ENCODE measurements at regions not wholly inside any gene's neighbourhood (a gene's known extent, or its start where the extent isn't known, plus 50 kb on each side); places are given as distances from the start of the nearest gene placed in this dataset.

- no peak overlapping the region for H3K27ac ChIP-seq (ENCODE audit: poor library complexity, severe bottlenecking)
- H3K4me3 ChIP-seq (ENCODE audit: severe bottlenecking): no peak overlapping the region
- no peaks in the 10 kb centered on the region for H3K36me3 ChIP-seq (ENCODE audit: low read depth)
- H3K9me3 ChIP-seq (ENCODE audit: severe bottlenecking): no peaks in the 10 kb centered on the region
- H3K4me1 ChIP-seq (ENCODE audit: insufficient read depth, poor library complexity, severe bottlenecking): no peaks in the 10 kb centered on the region
- H3K27me3 ChIP-seq (ENCODE audit: insufficient read depth, poor library complexity, severe bottlenecking): no peaks in the 10 kb centered on the region
- TF ChIP-seq, protein P1, sequence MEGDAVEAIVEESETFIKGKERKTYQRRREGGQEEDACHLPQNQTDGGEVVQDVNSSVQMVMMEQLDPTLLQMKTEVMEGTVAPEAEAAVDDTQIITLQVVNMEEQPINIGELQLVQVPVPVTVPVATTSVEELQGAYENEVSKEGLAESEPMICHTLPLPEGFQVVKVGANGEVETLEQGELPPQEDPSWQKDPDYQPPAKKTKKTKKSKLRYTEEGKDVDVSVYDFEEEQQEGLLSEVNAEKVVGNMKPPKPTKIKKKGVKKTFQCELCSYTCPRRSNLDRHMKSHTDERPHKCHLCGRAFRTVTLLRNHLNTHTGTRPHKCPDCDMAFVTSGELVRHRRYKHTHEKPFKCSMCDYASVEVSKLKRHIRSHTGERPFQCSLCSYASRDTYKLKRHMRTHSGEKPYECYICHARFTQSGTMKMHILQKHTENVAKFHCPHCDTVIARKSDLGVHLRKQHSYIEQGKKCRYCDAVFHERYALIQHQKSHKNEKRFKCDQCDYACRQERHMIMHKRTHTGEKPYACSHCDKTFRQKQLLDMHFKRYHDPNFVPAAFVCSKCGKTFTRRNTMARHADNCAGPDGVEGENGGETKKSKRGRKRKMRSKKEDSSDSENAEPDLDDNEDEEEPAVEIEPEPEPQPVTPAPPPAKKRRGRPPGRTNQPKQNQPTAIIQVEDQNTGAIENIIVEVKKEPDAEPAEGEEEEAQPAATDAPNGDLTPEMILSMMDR (IDR thresholded peaks at IDR 0.05; ENCODE audit: poor library complexity, severe bottlenecking): no peak
- no peak for ATAC-seq (ENCODE audit: low read depth)
- no peak for DNase-seq (ENCODE audit: low spot score)
Measured at GRCh38 chr10:20601941-20602461, 295.1 kb downstream of the NEBL start.

- Histone ChIP-seq H3K9me3 (ENCODE audit: severe bottlenecking) (no peaks in the 10 kb centered on the region), H3K27ac (ENCODE audit: poor library complexity, severe bottlenecking) (no peak overlapping the region), H3K4me1 (ENCODE audit: insufficient read depth, poor library complexity, severe bottlenecking) (no peaks in the 10 kb centered on the region), H3K36me3 (ENCODE audit: low read depth) (no peaks in the 10 kb centered on the region), H3K27me3 (ENCODE audit: insufficient read depth, poor library complexity, severe bottlenecking) (no peaks in the 10 kb centered on the region), H3K4me3 (ENCODE audit: severe bottlenecking) (no peak overlapping the region)
- ATAC-seq (ENCODE audit: low read depth) (peak; percentile 90), DNase-seq (ENCODE audit: low spot score) (peak; percentile 51)
- TF ChIP-seq, protein P1 (IDR thresholded peaks at IDR 0.05; ENCODE audit: poor library complexity, severe bottlenecking): no peak
Measured at GRCh38 chr10:20598590-20598989, 298.5 kb downstream of the NEBL start.

DNA sequence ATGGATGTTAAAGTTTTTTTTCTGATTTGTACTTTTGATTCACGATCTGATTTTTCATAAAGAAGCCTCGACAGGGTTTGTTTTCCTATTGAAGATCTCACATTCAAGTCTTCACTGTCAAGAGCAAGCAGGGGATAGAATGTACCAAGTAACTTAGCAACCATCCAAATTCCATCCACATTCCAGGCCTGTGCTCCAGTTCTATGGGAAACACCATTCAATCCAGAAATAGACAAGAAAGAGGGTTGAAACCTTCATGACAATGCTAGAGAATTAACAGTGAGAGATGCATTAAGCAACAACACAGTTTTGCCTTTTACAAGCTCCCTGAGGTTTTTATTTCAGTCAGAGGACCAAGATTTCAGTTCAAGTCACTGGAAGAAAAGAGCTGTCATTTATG, 300.2 kb downstream of the NEBL start:
- no peak for ATAC-seq (ENCODE audit: low read depth)
- no peak overlapping the region for H3K4me3 ChIP-seq (ENCODE audit: severe bottlenecking)
- TF ChIP-seq, protein P1 (IDR thresholded peaks at IDR 0.05; ENCODE audit: poor library complexity, severe bottlenecking): no peak
- H3K9me3 ChIP-seq (ENCODE audit: severe bottlenecking): no peaks in the 10 kb centered on the region
- no peak for DNase-seq (ENCODE audit: low spot score)
- no peaks in the 10 kb centered on the region for H3K36me3 ChIP-seq (ENCODE audit: low read depth)
- no peaks in the 10 kb centered on the region for H3K27me3 ChIP-seq (ENCODE audit: insufficient read depth, poor library complexity, severe bottlenecking)
- H3K27ac ChIP-seq (ENCODE audit: poor library complexity, severe bottlenecking): no peak overlapping the region
- no peaks in the 10 kb centered on the region for H3K4me1 ChIP-seq (ENCODE audit: insufficient read depth, poor library complexity, severe bottlenecking)

DNA sequence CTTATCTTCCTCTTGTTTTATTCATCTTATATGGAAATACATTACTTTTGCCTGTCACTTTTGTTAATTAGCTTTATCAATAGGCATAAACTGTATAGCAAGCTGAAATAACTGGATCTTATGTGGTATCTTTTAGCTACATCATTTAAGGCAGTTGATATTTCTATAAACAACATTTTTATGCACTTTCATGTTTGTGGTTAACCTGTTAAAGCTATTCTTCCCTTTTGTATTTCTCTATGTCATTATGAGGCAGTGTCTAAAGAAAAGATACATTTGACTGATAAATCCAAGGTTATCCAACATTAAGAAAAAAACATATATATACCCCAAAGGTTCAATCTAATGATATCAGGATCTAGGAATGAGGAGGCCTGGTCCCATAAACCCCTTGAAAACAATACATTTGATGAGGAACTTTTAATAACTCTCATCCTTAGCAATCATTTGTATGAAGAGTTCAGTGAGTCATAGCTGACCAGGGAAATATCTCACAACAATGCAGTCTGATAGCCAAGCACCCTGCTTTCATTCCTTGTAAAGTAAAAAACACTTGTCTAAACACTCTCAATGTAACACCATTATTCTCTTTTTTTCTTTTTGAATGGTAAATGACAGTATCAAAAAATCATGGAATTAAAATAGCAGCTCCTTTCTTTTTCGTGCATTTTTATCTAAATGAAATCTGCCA, 300.9 kb downstream of the NEBL start:
- no peak for ATAC-seq (ENCODE audit: low read depth)
- H3K9me3 ChIP-seq (ENCODE audit: severe bottlenecking): no peaks in the 10 kb centered on the region
- H3K27me3 ChIP-seq (ENCODE audit: insufficient read depth, poor library complexity, severe bottlenecking): no peaks in the 10 kb centered on the region
- no peak overlapping the region for H3K4me3 ChIP-seq (ENCODE audit: severe bottlenecking)
- TF ChIP-seq, protein P1 (IDR thresholded peaks at IDR 0.05; ENCODE audit: poor library complexity, severe bottlenecking): no peak
- no peak for DNase-seq (ENCODE audit: low spot score)
- H3K27ac ChIP-seq (ENCODE audit: poor library complexity, severe bottlenecking): no peak overlapping the region
- no peaks in the 10 kb centered on the region for H3K36me3 ChIP-seq (ENCODE audit: low read depth)
- no peaks in the 10 kb centered on the region for H3K4me1 ChIP-seq (ENCODE audit: insufficient read depth, poor library complexity, severe bottlenecking)

- no peaks in the 10 kb centered on the region for H3K27me3 ChIP-seq (ENCODE audit: insufficient read depth, poor library complexity, severe bottlenecking)
- H3K36me3 ChIP-seq (ENCODE audit: low read depth): no peaks in the 10 kb centered on the region
- TF ChIP-seq, protein P1 (IDR thresholded peaks at IDR 0.05; ENCODE audit: poor library complexity, severe bottlenecking): no peak
- H3K4me3 ChIP-seq (ENCODE audit: severe bottlenecking): no peak overlapping the region
- no peaks in the 10 kb centered on the region for H3K9me3 ChIP-seq (ENCODE audit: severe bottlenecking)
- no peak overlapping the region for H3K27ac ChIP-seq (ENCODE audit: poor library complexity, severe bottlenecking)
- ATAC-seq (ENCODE audit: low read depth) (no peak), DNase-seq (ENCODE audit: low spot score) (no peak)
- H3K4me1 ChIP-seq (ENCODE audit: insufficient read depth, poor library complexity, severe bottlenecking): no peaks in the 10 kb centered on the region
Measured at GRCh38 chr10:20593649-20594048, 303.5 kb downstream of the NEBL start.

All from RWPE2 (cell line).